Astrocyte of the spinal cord (primary cell): ENCODE measurements at regions not wholly inside any gene's neighbourhood (a gene's known extent, or its start where the extent isn't known, plus 50 kb on each side); places are given as distances from the start of the nearest gene placed in this dataset.

ENCODE experiments used
- DNase-seq: peaks from one replicate; pipeline ENCODE4 v3.0.0; 2011; ENCODE audit warnings: low read depth, low spot score
- H3K4me3 ChIP-seq: 2 replicates; pipeline ENCODE4 v1.5.1; 2011; ENCODE audit warnings: low read depth, mild to moderate bottlenecking, low read length, moderate library complexity
- in situ Hi-C: cut with HindIII; loops from 2 replicates; pipeline ENCODE4 v1.10.0; 2017; ENCODE audit warnings: low sequenced_read_pairs
- TF ChIP-seq, protein P1 (sequence below): IDR thresholded peaks from 2 replicates; pipeline ENCODE4 v1.5.1; 2012; ENCODE audit warnings: low read depth, mild to moderate bottlenecking, low read length, inconsistent platforms

DNA sequence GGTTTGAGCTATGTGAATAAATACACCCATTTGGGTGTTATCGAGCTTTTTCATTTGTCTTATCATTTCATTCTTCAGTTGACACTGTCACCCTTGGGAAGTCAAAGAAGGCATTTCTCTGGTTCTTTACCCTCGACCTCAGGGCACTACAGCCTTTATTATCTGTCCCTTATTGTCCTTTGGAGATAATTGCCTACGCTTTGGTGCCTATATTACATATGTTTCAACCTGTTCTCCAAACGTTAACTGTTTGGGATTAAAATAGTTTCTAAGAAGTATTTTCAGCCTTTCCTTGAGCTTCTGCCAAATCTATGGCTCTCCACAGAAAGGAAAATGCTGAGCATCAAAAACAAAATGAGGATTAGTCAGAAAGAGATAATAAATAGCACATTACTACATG, 395.4 kb upstream of the ADAMTS9 start:
- in situ Hi-C loops = no loop called here
- DNase-seq = no peak
- TF ChIP-seq, protein P1, sequence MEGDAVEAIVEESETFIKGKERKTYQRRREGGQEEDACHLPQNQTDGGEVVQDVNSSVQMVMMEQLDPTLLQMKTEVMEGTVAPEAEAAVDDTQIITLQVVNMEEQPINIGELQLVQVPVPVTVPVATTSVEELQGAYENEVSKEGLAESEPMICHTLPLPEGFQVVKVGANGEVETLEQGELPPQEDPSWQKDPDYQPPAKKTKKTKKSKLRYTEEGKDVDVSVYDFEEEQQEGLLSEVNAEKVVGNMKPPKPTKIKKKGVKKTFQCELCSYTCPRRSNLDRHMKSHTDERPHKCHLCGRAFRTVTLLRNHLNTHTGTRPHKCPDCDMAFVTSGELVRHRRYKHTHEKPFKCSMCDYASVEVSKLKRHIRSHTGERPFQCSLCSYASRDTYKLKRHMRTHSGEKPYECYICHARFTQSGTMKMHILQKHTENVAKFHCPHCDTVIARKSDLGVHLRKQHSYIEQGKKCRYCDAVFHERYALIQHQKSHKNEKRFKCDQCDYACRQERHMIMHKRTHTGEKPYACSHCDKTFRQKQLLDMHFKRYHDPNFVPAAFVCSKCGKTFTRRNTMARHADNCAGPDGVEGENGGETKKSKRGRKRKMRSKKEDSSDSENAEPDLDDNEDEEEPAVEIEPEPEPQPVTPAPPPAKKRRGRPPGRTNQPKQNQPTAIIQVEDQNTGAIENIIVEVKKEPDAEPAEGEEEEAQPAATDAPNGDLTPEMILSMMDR = no peak
- H3K4me3 ChIP-seq = no peak overlapping the region

DNA sequence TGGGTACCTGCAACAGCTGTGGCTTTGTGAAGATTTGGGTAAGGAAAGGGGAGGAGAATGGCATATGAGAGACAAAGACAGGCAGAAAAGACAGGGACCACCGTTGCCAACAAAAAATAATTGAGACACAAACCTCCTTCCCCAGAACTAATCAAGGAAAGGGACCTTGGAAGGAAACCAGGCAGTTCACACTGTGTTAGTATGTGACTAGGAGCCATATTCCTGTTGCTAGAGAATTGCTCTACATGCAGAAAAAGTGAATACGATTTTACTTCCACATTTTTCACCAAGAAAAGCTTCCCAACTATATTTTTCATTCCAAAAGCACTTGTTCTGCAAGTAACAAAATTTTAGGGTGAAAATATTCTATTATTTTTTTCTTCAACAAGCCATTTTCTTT, 393.7 kb upstream of the ADAMTS9 start:
- TF ChIP-seq, protein P1 = no peak
- in situ Hi-C loops = no loop called here
- H3K4me3 ChIP-seq = no peak overlapping the region
- no peak for DNase-seq

DNA sequence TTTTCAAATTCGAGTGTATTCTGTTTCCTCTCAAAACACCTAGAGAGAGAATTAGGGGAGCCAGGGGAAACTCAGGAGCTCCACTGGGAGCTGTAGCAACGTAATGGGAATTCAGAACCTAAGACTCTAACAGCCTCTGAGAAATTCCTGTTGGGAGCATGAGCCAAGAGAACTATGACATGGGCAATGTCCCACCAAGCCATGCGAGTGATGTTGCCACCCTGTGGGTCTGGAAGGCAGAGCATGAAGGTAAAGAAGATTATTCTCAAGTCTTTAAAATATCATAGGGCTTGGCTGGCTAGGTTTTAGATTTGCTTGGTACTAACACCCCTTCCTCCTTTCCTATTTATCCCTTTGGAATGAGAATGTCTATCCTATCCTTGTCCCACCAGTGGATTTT, 392.6 kb upstream of the ADAMTS9 start:
- in situ Hi-C loops = no loop called here
- no peak for DNase-seq
- TF ChIP-seq, protein P1 = no peak
- H3K4me3 ChIP-seq = no peak overlapping the region

DNA sequence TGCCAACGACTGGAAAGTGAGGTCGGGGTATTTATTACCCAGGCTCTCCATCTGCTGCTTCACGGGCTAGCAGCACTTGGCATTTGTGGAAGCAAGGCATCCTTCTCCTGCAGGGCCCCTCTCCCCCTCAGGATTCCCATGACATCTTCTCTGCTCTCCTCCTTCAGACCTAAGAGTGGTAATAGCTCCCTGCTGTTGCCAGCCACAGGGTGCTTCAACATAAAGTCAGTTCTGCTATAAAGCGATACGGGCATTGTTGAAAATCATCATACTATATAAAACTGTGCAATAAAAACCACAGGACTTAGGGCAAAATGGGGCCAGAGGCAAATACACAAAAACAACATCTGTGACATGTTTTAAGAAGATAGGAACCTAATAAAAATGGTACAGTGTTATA, 391.8 kb upstream of the ADAMTS9 start:
- no peak overlapping the region for H3K4me3 ChIP-seq
- TF ChIP-seq, protein P1 = no peak
- no peak for DNase-seq
- in situ Hi-C loops = no loop called here

DNA sequence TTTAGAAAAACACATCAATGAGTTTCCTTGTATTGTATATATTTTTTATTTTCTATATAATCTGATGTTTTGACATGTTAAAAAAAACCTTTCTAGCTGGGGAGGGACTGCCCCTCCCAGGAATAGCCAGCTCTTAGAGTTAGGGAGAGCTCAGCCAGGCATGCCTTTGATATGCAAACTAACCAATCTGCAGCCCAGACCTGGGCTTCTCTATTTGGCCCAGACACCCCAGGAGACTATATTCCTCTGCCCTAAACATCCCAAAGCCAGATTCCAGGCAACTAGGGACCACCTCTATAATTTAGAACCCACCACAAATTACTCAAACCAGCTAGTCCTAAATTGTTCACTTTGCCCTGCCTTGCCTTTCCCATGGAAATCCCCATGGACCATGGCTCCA, 390.9 kb upstream of the ADAMTS9 start:
- TF ChIP-seq, protein P1 = no peak
- in situ Hi-C loops = no loop called here
- no peak overlapping the region for H3K4me3 ChIP-seq
- DNase-seq = no peak

DNA sequence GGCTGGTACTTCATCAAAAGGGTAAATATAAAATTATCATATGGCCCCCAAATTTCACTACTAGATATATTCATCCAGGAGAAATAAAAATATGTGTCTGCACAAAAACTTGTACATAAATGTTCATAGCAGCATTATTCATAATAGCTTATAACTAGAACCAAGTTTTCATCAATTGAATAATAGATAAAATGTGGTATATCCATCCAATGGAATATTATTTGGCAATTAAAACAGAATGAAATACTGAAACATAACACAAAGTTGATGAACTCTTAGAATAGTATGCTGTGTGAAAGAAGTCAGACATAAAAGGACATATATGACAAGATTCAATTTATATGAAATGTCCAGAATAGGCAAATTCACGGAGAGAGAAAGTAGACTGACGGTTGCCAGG, 389.3 kb upstream of the ADAMTS9 start:
- DNase-seq = no peak
- TF ChIP-seq, protein P1 = no peak
- in situ Hi-C loops = no loop called here
- no peak overlapping the region for H3K4me3 ChIP-seq

DNA sequence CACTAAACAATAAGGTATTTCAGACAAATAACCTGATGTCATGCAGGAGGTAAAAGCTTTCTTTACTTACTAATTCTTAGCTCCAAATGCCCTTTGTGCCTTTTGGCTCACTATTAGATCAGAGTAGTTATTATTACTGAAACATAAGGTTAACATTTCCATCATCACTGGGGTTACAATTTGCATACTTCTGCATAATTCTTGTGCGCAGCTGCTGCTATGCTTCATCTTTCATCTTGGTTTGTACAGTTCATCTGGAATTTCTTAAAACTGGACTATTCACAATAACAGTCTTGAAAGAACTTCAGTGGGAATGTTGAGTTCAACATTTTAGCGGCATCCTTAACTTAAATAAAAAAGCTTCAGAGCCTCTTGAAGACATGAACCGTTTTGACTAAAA, 383.2 kb upstream of the ADAMTS9 start:
- no peak overlapping the region for H3K4me3 ChIP-seq
- in situ Hi-C loops = no loop called here
- DNase-seq = no peak
- TF ChIP-seq, protein P1 = no peak
